ENCODE measurements at regions not wholly inside any gene's neighbourhood (a gene's known extent, or its start where the extent isn't known, plus 50 kb on each side); places are given as distances from the start of the nearest gene placed in this dataset.

- no peak overlapping the region for H3K4me3 ChIP-seq (ENCODE audit: low read depth, low read length)
- no peak for TF ChIP-seq CTCF (IDR thresholded peaks at IDR 0.05; ENCODE audit: low read depth, low read length, missing control alignments)
- in situ Hi-C loops (cut with HindIII; ENCODE audit: low sequenced_read_pairs), result no loop called here
- DNase-seq (ENCODE audit: low read depth), result no peak
Observed at GRCh38 chr11:104547996-104548661, 350.1 kb downstream of the CASP12 start.

- DNase-seq (ENCODE audit: low read depth), result no peak
- TF ChIP-seq CTCF (IDR thresholded peaks at IDR 0.05; ENCODE audit: low read depth, low read length, missing control alignments), result no peak
- in situ Hi-C loops (cut with HindIII; ENCODE audit: low sequenced_read_pairs), result no loop called here
- H3K4me3 ChIP-seq (ENCODE audit: low read depth, low read length), result no peak overlapping the region
Observed at GRCh38 chr11:104546501-104546900, 351.8 kb downstream of the CASP12 start.

GRCh38 chr11:104541701-104542100 lies 356.6 kb downstream of the CASP12 start:
- in situ Hi-C loops (cut with HindIII; ENCODE audit: low sequenced_read_pairs), result no loop called here
- DNase-seq (ENCODE audit: low read depth), result no peak
- TF ChIP-seq CTCF (IDR thresholded peaks at IDR 0.05; ENCODE audit: low read depth, low read length, missing control alignments), result no peak
- no peak overlapping the region for H3K4me3 ChIP-seq (ENCODE audit: low read depth, low read length)

GRCh38 chr11:104538313-104538712 lies 359.9 kb downstream of the CASP12 start:
- in situ Hi-C loops (cut with HindIII; ENCODE audit: low sequenced_read_pairs), result no loop called here
- no peak overlapping the region for H3K4me3 ChIP-seq (ENCODE audit: low read depth, low read length)
- no peak for DNase-seq (ENCODE audit: low read depth)
- no peak for TF ChIP-seq CTCF (IDR thresholded peaks at IDR 0.05; ENCODE audit: low read depth, low read length, missing control alignments)

- peak; percentile 6 for DNase-seq (ENCODE audit: low read depth)
- no peak overlapping the region for H3K4me3 ChIP-seq (ENCODE audit: low read depth, low read length)
- in situ Hi-C loops (cut with HindIII; ENCODE audit: low sequenced_read_pairs), result no loop called here
- no peak for TF ChIP-seq CTCF (IDR thresholded peaks at IDR 0.05; ENCODE audit: low read depth, low read length, missing control alignments)
Observed at GRCh38 chr11:104534278-104534677, 364.0 kb downstream of the CASP12 start.

GRCh38 chr11:104531894-104532293 lies 366.4 kb downstream of the CASP12 start:
- in situ Hi-C loops (cut with HindIII; ENCODE audit: low sequenced_read_pairs), result no loop called here

More at GRCh38 chr11:104531894-104532293, 366.4 kb downstream of the CASP12 start:
- DNase-seq (ENCODE audit: low read depth), result no peak
- no peak for TF ChIP-seq CTCF (IDR thresholded peaks at IDR 0.05; ENCODE audit: low read depth, low read length, missing control alignments)
- no peak overlapping the region for H3K4me3 ChIP-seq (ENCODE audit: low read depth, low read length)
